CD4-positive, alpha-beta T cell treated with Interleukin-6 for 4 hours (primary cell): ENCODE measurements at regions not wholly inside any gene's neighbourhood (a gene's known extent, or its start where the extent isn't known, plus 50 kb on each side); places are given as distances from the start of the nearest gene placed in this dataset.
"Not testable (repeated sequence)": the region's sequence is repeated elsewhere in the genome, so short reads cannot be mapped to it uniquely, and the experiment has no call there.

Source experiments
- DNase-seq: peaks from one replicate; pipeline ENCODE4 v3.0.0-alpha.2; 2020; ENCODE audit warnings: mixed read lengths

DNA sequence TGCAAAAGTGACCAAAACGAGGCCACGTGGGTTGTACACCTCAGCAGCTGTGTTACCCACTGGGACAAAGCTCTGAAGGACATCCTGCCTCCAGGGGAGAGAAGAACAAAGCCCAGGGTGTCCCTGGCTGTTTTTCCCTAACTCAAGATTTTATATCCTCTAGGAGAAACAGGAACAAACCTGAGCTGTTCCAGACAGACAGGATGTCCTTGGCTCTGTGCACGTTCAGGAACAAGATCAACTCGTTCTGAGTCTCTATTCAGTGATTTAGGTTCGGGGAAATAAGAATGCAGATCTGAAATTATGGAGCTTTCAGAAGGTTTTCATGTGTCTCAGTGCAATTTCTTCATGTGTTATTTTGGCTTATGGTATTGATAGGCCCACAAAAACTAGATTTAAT, 465.3 kb downstream of the TMEM121 start:
- DNase-seq: not testable (repeated sequence)

DNA sequence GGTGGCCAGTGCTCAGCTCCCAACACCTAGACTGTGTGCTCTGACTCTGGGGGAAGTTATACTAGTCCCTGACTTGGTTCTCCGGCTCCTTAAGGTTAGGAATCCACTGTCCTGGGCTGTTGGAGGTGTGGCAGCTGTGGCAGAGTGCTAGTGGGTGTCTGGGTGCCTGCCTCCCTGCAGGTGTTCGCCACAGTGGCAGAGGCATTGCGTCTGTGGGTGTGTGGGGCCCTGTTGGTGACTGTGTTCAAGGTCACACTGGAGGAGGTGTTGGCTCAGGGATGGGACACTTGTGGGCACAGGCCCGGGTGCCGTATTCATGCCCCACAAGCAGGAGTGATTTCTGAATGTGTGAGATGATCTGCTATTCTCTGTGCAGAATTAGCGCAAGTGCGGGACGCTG, 467.4 kb downstream of the TMEM121 start:
- no peak for DNase-seq

DNA sequence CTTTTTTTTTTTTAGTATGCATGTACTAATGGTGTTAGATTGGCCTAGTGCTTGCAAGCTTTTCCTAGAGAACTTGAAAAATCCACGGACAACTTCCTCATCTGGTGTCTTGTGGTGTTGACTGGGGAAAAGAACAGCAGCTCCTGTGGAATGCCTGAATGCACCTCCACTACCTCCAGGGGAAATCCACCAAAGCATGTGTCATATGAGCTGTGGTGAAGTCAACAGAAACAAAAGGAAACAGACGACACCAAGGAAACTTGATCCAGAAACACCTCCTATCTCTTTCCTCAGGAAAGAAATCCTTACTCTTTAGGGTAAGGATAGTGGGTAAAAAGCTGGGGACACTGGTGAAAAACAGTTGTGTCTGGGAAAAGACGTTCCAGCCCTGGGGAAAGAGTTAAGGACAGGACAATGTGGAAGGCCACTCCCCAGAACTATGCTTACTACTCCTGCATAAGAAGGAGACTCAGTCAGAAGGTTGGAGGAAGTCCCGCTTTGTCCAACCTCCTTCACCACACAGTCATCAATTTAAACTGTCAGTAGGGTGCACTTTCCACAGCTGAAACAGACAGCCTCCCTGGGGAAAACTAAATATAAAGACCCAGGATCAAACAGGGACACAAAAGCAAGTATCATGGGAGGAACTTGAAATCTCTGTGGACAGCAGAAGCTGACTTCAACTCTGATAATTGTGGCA, 468.8 kb downstream of the TMEM121 start:
- DNase-seq: not testable (repeated sequence)

DNA sequence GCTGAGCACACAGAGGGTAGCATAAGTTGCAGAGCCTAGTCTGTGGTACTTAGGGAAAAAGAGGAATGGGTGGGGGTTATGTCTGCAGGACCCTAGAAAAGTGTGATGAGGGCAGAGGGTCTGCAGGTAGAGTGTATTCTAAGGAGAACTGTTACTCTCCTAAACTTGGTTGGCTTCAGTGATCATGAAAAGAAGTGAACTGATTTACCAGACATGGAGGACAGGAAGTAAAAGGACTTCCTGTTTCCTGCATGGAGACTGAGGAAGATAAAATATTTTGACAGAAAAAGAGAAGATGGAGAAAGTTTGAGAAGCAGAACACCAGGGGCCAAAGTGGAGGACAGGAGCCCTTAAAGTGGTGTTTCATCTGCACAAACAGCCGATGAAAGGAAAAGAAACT, 472.2 kb downstream of the TMEM121 start:
- not testable (repeated sequence) for DNase-seq

DNA sequence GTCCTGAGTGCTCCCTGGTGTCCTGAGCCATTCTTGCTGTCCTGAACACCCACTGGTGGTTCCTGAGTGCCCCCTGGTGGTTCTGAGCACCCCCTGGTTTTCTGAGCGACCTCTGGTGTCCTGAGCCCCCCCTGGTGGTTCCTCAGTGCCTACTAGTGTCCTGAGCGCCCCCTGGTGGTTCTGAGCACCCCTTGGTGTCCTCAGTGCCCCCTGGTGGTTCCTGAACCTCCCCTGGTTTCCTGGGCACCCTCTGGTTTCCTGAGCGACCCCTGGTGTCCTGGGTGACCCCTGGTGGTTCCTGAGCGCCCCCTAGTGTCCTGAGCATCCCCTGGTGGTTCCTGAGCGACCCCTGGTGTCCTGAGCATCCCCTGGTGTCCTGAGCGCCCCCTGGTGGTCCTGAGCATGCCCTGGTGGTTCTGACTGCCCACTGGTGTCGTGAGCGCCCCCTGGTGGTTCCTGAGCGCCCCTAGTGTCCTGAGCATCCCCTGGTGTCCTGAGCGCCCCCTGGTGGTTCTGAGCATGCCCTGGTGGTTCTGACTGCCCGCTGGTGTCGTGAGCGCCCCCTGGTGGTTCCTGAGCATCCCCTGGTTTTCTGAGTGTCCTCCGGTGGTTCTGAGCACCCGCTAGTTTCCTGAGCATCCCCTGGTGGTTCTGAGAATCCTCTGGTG, 473.1 kb downstream of the TMEM121 start:
- DNase-seq: peak; percentile 84

DNA sequence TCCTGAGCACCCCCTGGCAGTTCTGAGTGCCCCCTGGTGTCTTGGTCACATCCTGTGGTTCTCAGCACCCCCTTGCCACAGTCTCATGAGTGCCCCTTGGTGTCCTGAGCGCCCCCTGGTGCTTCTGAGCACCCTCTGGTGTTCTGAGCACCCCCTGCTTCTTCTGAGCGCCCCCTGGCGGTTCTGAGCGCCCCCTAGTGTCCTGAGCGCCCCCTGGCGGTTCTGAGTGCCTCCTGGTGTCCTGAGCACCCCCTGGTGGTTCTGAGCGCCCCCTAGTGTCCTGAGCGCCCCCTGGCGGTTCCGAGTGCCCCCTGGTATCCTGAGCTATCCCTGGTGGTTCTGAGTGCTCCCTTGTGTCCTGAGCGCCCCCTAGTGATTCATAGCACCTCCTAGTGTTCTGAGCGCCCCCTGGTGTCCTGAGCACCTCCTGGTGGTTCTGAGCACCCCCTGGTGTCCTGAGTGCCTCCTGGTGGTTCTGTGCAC, 473.7 kb downstream of the TMEM121 start:
- DNase-seq: peak; percentile 19

DNA sequence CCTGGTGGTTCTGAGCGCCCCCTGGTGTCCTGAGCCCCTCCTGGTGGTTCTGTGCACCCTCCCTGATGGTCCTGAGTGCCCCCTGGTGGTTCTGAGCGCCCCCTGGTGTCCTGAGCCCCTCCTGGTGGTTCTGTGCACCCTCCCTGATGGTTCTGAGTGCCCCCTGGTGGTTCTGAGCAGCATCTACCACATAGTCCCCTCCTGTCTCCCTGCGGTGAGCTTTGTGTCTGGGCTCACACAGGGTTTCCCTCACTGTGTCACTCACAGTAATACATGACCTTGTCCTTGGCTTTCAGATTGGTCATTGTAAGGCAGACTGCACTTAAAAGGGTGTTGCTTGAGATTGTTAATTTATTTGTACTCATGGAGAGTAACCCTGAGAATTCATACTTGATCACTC, 474.9 kb downstream of the TMEM121 start:
- DNase-seq: peak; percentile 12

DNA sequence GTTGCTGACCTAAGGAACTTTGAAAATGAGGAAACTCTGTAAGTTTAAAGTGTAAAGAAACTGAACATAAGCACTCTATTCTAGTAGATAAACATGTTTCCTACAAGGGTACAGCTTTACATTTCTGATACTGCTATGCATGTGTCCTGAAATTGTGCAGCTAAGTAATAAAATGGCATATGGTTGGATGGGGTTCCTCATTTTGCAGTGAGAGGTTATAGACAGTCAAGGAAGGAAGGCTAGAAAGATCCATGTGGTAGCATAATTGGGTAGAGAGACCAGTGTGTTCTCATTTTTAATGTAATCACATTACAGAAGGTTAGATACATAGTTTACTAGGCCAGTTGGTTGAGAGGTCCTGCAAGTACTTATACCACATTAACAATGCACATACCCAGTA, 477.0 kb downstream of the TMEM121 start:
- no peak for DNase-seq

DNA sequence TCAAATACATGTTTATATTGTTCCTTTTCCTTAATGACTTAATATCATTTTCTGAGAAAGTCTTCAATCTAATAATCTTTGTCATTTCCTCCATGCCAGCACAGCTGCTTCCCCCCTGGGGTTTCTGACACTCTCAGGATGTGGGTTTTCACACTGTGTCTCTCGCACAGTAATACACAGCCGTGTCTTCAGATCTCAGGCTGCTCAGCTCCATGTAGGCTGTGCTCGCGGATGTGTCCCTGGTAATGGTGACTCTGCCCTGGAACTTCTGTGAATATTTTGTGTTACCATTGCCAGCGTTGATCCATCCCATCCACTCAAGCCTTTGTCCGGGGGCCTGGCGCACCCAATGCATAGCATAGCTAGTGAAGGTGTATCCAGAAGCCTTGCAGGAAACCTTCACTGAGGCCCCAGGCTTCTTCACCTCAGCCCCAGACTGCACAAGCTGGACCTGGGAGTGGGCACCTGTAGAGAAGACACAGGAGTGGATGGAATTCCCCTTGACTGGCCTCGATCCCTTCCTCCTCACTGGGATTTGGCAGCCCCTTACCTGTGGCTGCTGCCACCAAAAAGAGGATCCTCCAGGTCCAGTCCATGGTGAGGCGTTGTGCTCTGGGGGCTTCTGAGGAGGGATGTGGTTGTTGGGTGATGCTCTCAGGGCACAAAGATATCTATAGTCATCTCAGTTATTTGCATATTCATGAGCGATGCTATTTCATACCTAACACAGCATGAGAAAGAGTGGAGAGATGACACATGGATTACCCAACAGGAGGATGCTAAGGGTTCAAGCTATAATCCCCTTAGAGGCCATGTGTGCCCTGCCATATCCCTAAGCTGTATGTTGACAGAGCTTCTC, 478.8 kb downstream of the TMEM121 start:
- peak; percentile 80 for DNase-seq

DNA sequence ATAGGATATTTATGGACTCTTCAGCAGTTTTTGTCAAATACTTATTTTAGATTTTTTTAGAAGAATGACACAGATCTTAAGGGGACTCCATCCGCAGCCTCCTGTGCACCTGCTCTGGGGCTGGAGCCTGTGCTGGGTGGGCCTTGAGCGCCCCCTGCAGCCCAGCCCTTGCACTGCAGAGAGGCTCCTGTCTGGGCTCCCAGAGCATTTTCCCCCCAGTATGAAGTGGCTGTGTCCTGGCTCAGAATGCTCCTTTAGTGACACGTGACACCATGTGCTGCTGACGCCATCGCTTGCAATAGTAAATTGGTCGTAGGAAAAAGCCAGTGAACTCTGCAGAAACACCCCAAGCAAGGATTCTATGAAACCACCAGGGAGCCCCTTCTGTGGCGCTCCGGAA, 479.7 kb downstream of the TMEM121 start:
- DNase-seq: peak; percentile 64

DNA sequence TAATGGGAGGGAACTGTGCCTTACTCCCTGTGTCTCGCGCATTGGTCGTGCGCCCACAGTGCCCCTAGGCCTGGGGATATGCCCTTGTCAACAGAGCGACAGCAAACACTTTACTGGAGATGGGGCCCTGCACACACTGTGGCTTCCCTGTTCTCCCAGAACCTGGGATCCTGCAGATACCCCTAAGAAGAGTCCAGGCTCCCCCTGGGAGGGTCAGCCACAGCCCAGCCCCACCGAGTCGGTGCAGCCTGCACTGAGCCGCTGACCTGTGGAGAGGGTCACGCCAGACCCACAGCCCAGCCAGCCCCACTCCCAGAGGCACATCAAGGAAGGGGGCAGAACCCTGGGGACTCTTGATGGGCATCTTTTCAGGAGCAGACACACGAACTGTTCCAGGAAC, 480.3 kb downstream of the TMEM121 start:
- not testable (repeated sequence) for DNase-seq

DNA sequence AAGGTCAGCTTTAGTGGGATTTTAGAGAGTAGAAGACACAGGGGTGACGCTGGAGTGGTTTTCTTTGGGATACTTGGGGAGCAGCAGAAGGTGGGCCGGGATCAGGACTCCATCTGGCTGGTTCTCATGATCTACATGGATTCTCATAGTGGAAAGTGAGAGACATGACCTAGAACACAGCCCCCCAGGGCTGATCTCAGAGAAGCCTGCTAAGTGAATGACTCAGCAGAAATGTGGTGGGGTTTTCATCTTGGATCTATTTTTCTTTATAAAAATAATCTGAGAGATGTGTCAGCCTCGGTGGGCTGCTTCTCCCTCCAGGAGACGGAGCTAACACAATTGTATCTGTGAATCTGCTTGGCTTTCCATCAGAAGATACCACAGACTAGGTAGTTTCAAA, 484.4 kb downstream of the TMEM121 start:
- no peak for DNase-seq

DNA sequence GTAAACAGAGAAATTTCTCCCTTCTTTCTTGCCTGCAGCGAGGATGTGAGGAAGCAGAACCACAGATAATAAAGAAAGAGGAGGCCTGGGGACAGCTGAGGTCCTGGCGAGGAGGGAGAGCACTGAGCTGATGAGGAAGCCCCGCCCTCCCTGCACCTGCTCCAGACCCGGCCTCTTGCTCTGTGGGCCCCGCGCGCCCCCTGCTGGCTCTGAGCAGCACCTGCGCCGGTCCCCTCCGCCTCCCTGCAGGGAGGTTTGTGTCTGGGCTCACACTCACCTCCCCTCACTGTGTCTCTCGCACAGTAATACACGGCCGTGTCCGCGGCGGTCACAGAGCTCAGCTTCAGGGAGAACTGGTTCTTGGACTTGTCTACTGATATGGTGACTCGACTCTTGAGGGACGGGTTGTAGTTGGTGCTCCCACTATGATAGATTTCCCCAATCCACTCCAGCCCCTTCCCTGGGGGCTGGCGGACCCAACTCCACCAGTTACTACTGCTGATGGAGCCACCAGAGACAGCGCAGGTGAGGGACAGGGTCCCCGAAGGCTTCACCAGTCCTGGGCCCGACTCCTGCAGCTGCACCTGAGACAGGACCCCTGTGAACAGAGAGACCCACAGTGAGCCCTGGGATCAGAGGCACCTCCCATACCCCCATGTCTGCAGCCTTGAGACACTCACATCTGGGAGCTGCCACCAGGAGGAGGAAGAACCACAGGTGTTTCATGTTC, 485.4 kb downstream of the TMEM121 start:
- DNase-seq: peak; percentile 91

DNA sequence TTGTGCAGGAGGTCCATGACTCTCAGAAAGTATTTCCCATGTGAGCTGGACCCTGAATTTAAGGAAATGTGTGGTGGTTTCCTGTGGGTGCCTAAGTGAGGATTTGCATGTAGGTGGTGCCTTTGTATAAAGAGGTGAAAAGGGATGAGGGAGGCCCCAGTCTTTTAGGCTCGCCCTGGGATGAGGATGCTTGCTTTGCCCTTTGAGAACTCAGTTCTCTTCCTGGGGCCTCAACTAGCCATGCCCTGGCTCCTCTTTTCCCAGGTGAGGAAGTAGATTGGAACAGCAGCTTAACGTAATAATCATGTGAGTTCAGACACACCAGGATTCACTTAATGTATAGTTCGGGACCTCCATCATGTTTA, 486.0 kb downstream of the TMEM121 start:
- DNase-seq: not testable (repeated sequence)

DNA sequence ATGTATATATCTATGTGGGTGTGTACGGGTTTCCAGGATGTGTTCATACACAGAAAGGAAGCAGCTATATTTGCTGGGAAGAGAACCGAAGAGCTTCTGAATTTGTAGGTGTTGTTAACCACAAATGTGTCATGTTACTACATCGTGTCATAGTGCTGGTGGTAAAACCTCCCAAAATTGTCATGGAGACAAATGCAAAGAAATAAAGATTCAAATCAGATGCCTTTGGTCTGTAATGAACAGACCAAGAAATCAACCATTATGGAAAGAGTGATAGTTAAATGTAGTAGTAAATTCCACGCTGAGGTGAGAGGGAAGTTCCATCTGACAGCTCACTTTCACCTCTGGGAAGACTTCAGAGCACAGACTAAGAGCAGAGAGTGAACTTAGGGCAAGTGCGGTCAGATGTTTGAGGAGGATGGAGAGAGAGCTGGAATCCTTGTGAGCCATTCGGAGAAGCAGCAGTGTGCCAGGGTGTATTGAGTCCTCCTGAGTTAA, 487.5 kb downstream of the TMEM121 start:
- DNase-seq: no peak

DNA sequence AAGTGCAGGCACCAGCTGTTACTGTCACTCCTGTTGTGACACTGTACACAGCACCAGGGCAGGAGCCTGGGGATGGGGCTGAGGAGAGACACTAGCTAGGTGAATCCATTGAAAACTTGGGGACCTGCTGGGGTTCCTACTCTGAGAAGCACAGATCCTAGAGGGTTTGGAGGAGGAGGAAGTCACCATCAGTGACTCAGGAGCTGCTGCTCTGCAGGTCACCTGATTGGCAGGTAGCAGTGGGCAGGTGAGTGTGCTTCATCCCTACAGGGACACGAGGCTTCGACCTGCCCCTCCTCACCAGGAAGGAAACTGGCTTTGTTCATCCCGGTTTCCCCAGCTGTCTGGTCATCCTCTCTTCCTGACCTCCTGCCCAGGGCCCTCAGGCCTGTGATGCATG, 491.6 kb downstream of the TMEM121 start:
- DNase-seq: not testable (repeated sequence)

DNA sequence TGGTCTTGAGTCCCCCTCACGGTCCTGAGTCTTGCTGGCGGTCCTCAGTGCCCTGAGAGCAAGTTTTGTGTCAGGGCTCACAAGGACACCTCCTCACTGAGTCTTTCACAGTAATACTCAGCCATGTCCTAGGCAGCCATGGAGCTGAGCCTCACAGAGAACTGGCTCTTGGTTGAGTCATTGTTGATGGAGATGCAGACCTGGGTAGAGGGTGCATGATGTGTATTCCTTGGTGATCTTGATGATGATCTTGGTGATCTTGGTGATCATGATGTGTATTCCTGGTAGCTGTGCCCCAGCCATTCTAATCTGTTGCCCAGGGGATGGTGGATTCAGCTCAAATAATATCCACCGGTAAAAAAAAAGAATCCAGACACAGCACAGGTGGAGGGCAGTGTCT, 495.4 kb downstream of the TMEM121 start:
- no peak for DNase-seq

DNA sequence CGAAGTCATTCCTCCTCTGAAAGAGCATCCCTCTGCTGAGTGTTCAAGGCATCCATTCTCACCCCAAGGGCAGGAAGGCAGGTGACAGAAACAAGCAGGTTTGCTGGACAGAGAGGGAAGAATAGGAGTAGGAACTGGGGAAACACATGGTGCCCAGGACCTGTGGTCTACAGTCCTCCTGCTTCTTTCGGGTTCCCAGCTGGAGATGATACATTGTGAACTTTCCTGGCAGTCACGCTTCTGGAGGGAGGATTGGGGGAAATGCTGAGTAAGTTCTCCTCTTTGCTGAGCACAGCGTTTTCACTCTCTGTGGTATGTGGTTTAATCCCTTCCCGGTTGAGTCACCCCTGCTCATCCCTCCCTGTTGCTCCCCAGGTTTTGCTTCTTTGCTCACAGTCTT, 496.3 kb downstream of the TMEM121 start:
- DNase-seq: not testable (repeated sequence)

DNA sequence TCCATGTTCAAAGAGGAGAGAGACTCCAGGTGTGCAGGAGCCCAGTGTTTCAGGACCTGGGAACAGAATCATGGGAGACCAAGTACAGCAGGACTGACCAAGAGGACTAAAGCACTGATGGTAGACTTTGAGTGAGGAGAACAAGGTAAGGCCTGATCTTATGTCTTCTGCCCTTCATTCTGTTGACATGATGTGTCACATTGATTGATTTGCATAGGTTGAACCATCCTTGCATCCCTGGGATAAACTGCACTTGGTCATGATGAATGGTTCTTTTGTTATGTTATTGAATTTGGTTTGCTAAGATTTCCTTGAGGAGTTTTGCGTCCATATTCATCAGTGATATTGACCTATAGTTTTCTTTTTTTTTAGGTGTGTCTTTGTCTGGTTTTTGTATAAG, 497.0 kb downstream of the TMEM121 start:
- no peak for DNase-seq

DNA sequence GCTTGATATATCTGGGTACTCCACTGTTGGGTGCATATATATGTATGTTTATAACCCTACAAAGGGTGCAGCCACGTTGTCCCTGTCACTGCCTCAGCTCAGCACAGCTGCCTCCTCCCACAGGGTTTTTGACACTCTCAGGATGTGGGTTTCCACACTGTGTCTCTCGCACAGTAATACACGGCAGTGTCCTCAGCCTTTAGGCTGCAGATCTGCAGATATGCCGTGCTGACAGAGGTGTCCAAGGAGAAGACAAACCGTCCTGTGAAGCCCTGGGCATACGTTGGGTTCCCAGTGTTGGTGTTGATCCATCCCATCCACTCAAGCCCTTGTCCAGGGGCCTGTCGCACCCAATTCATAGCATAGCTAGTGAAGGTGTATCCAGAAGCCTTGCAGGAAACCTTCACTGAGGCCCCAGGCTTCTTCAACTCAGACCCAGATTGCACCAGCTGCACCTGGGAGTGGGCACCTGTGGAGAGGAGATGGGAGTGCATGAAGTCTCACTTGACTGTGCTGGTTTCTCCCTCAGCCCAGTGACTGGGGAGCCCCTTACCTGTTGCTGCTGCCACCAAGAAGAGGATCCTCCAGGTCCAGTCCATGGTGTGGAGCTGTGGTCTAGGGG, 498.7 kb downstream of the TMEM121 start:
- peak; percentile 57 for DNase-seq

DNA sequence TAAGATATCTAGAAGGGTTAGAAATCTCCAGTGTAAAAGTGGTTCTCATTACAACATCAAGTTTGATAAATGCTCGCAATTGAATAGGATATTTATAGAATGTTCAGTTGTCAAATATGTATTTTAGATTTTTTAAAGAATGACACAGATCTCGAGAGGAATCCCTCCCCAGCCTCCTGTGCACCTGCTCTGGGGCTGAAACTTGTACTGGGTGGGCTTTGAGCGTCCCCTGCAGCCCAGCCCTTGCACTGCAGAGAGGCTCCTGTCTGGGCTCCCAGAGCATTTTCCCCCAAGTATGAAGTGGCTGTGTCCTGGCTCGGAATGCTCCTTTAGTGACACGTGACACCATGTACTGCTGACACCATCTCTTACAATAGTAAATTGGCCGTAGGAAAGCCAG, 499.6 kb downstream of the TMEM121 start:
- no peak for DNase-seq

DNA sequence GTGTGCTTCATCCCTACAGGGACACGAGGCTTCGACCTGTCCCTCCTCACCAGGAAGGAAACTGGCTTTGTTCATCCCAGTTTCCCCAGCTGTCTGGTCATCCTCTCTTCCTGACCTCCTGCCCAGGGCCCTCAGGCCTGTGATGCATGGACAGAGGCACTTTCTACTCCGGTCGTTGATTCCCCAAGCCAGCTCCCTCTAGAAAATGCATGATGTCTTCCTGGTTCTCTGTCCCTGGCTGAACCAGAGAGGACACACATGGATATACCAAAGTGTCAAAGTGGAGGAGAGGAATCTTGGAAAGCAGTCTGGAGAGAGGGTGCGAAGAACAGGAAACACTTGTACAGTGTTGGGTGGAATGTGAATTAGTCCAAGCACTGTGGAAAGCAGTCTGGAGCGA, 501.4 kb downstream of the TMEM121 start:
- DNase-seq: not testable (repeated sequence)
